ENCODE measurements at regions not wholly inside any gene's neighbourhood (a gene's known extent, or its start where the extent isn't known, plus 50 kb on each side); places are given as distances from the start of the nearest gene placed in this dataset.

GRCh38 chr14:62597143-62597542, 448.1 kb downstream of the KCNH5 start:
- H3K36me3 Mint-ChIP-seq (ENCODE audit: low read depth): peaks cover 2% of the 10 kb centered on the region
- no peak overlapping the region for H3K4me3 Mint-ChIP-seq
- H3K4me1 Mint-ChIP-seq: no peaks in the 10 kb centered on the region
- no peak for DNase-seq (ENCODE audit: low read depth, low spot score)
- TF ChIP-seq, protein P1, sequence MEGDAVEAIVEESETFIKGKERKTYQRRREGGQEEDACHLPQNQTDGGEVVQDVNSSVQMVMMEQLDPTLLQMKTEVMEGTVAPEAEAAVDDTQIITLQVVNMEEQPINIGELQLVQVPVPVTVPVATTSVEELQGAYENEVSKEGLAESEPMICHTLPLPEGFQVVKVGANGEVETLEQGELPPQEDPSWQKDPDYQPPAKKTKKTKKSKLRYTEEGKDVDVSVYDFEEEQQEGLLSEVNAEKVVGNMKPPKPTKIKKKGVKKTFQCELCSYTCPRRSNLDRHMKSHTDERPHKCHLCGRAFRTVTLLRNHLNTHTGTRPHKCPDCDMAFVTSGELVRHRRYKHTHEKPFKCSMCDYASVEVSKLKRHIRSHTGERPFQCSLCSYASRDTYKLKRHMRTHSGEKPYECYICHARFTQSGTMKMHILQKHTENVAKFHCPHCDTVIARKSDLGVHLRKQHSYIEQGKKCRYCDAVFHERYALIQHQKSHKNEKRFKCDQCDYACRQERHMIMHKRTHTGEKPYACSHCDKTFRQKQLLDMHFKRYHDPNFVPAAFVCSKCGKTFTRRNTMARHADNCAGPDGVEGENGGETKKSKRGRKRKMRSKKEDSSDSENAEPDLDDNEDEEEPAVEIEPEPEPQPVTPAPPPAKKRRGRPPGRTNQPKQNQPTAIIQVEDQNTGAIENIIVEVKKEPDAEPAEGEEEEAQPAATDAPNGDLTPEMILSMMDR (conservative IDR thresholded peaks at IDR 0.05): no peak
- no peaks in the 10 kb centered on the region for H3K27me3 Mint-ChIP-seq (ENCODE audit: low read depth)
- H3K9me3 Mint-ChIP-seq: peaks cover 8% of the 10 kb centered on the region
- no peak overlapping the region for H3K27ac Mint-ChIP-seq (ENCODE audit: unreplicated experiment)

GRCh38 chr14:62599616-62600385, 445.5 kb downstream of the KCNH5 start:
- H3K4me3 Mint-ChIP-seq: no peak overlapping the region
- peaks cover 12% of the 10 kb centered on the region for H3K9me3 Mint-ChIP-seq
- H3K36me3 Mint-ChIP-seq (ENCODE audit: low read depth): peaks cover 2% of the 10 kb centered on the region
- TF ChIP-seq, protein P1 (conservative IDR thresholded peaks at IDR 0.05): no peak
- no peak for DNase-seq (ENCODE audit: low read depth, low spot score)
- H3K27ac Mint-ChIP-seq (ENCODE audit: unreplicated experiment): no peak overlapping the region
- no peaks in the 10 kb centered on the region for H3K27me3 Mint-ChIP-seq (ENCODE audit: low read depth)
- no peaks in the 10 kb centered on the region for H3K4me1 Mint-ChIP-seq

DNA sequence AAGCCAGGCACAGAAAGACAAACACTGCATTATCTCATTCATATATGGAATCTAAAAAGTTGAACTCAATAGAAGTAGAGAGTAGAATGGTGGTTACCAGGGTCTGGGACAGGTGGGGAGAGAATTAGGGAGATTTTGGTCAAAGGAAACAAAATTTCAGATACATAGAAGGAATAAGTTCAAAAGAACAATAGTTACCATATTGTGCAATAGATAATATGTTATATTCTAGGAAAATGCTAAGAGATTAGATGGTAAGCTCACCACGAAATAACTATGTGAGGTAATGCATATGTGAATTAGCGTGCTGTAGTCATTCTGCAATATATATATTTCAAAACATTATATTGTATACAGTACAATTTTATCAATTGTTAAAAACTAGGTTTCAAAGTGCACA, 442.5 kb downstream of the KCNH5 start:
- H3K27ac Mint-ChIP-seq (ENCODE audit: unreplicated experiment): no peak overlapping the region
- H3K36me3 Mint-ChIP-seq (ENCODE audit: low read depth): no peaks in the 10 kb centered on the region
- H3K27me3 Mint-ChIP-seq (ENCODE audit: low read depth): no peaks in the 10 kb centered on the region
- TF ChIP-seq, protein P1 (conservative IDR thresholded peaks at IDR 0.05): no peak
- peaks cover 4% of the 10 kb centered on the region for H3K9me3 Mint-ChIP-seq
- H3K4me1 Mint-ChIP-seq: no peaks in the 10 kb centered on the region
- DNase-seq (ENCODE audit: low read depth, low spot score): no peak
- H3K4me3 Mint-ChIP-seq: no peak overlapping the region

GRCh38 chr14:62604524-62604923, 440.7 kb downstream of the KCNH5 start:
- DNase-seq (ENCODE audit: low read depth, low spot score): no peak
- Mint-ChIP-seq H3K27ac (ENCODE audit: unreplicated experiment) (no peak overlapping the region), H3K4me1 (no peaks in the 10 kb centered on the region), H3K27me3 (ENCODE audit: low read depth) (no peaks in the 10 kb centered on the region), H3K4me3 (no peak overlapping the region), H3K9me3 (peaks cover 4% of the 10 kb centered on the region), H3K36me3 (ENCODE audit: low read depth) (no peaks in the 10 kb centered on the region)
- TF ChIP-seq, protein P1 (conservative IDR thresholded peaks at IDR 0.05): no peak

GRCh38 chr14:62614122-62614521, 431.1 kb downstream of the KCNH5 start:
- no peaks in the 10 kb centered on the region for H3K27me3 Mint-ChIP-seq (ENCODE audit: low read depth)
- TF ChIP-seq, protein P1 (conservative IDR thresholded peaks at IDR 0.05): no peak
- H3K36me3 Mint-ChIP-seq (ENCODE audit: low read depth): no peaks in the 10 kb centered on the region
- no peak overlapping the region for H3K27ac Mint-ChIP-seq (ENCODE audit: unreplicated experiment)
- peaks cover 12% of the 10 kb centered on the region for H3K4me1 Mint-ChIP-seq
- no peak for DNase-seq (ENCODE audit: low read depth, low spot score)
- H3K9me3 Mint-ChIP-seq: no peaks in the 10 kb centered on the region
- no peak overlapping the region for H3K4me3 Mint-ChIP-seq

Data from neural crest cell (in vitro differentiated cells).